CD4-positive, alpha-beta T cell treated with Interleukin-15 for 1 hour (primary cell): ENCODE measurements at regions not wholly inside any gene's neighbourhood (a gene's known extent, or its start where the extent isn't known, plus 50 kb on each side); places are given as distances from the start of the nearest gene placed in this dataset.

Experiments used
- DNase-seq: peaks from one replicate; pipeline ENCODE4 v3.0.0-alpha.2; 2020

DNA sequence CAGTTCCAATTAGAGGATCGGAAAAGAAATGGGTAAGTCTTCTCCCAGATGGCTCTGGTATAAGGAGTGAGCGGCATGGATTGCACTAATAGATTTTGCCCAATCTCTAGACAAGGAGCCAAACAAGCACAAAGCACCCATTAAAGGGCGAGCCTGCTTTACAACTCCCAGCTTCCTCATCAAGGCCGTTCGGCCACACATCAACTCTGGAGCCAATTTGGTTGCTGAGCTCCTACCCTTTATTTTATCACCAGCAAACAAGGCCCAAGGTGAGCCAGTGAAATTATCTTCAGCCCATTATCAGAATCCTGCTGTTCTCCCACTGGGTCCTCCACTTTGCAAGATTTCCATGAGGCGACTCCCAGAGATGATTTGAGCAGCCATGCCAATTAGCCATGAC is 292.2 kb upstream of the NPVF start:
- DNase-seq, result no peak

DNA sequence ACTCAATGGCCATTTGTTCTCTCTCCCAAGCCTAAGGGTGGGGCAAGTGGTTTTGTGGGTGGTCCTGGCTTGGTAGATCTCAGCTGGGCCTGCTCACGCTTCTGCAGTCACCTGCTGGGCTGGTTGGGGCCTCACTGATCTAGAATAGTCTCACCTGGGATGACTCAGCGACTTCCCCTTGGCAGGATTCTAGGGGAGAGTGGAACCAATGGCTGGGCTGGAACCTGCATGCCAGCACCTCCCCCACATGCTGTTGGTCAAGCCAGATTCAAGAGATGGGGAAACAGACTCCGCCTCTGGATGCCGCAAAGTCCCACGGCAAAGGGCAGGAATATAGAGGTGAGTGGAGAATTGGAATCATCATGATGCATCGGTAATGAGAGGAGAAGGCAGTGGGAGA is 292.9 kb upstream of the NPVF start:
- DNase-seq, result no peak

DNA sequence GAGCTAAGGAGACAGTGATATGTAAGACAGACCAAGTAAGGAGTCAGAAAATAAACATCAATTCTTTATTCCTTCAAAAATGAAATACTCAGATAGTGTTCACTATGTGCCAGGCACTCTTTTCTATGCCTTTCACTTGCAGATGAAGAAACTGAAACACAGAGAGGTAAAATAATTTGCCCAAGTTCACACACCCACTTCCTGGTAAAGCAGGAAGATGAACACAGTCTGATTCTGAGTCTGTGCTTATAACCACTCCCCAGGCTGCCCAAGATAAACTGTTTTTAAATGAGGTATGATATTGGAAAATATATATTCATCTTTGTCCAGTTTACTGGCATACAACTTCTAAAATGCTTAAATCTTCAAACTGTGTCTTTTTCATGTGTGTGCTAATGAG is 294.4 kb upstream of the NPVF start:
- DNase-seq, result no peak

DNA sequence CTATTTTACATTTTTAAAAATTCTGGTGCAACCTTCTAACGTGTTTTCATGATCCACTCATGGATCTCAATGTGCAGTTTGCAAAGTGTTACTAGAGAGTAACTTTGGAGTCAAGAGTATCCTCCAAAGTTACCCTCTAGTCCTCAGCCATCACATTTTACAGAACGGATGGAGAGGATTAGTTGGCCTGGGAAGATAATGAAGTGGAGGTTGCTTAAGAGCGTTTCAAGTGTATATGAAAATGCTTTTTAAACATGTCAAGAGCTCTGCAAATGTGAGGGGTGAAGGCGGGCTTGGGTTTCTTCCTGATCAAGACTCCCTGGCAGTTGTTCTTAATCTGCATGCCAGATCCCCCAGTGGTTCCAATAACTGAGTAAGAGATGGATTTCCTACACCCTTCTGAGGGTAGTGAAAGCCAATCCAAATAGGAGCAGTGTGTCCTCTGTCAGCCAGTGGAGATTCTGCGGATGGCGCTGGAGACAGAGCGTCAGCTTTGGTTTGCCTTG is 299.4 kb upstream of the NPVF start:
- DNase-seq, result no peak

DNA sequence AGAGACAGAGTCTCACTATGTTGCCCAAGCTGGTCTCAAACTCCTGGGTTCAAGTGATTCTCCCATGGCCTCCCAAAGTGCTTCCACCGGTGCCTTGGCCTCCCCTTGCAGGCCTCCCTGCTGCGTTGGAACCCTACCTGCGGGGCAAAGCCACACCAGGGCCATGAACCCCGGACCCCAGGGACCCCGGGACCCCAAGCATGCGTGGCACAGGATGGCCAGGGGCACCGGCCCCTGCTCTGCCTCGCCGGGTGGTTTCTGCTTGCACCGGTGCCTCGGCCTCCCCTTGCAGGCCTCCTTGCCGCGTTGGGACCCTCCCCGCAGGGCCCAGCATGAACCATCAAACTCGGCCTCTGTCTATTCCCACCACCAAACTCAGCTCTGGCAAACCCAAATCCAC is 301.0 kb upstream of the NPVF start:
- DNase-seq, result no peak

DNA sequence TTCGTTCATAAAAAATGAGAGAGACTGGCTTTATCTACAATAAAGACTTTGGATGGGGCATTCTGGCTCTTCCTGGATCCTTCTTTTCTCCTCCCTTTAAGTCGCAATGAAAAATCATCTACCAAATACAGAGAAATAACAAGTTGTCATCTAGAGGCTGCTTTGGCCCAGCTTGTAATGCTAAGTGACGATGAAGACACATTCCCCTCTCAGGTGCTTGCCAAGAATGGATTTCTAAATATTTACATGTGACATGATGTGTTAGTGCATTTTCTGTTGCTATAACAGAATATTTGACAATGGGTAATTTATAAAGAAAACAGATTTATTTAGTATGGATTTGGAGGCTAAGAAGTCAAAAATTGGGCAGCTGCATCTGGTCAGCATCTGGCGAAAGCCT is 308.6 kb upstream of the NPVF start:
- DNase-seq, result no peak

DNA sequence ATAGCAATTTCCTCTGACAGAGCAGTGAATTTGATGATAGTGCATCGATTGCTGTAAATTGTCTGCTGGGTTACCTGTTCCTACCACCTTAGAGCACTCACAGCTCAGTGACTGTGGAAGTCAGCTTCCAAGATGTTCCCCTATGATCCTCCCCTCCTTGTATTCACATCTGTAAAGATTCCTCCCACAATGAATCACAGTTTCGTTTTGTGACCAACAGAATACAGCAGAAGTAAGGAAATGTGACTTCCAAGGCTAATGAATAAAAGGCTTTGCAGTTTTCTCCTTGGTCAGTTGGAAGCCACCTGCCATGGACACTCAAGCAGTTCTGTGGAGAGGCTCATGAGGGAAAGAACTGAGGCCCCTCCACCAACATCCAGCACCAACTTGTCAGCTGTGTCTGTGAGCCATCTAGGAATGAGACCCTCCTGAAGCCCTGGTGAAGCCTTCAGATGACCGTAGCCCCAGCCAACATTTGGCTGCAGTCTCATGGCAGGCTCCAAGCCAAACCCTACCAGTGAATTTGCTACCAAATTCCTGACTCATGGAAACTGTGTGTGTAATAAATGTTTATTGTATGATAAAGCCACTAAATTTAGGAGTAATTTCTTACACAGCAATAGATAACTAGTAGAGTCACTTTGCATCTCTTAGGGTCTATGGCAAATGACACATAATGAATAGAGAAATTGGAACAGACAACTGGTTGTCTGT is 309.5 kb upstream of the NPVF start:
- no peak for DNase-seq

DNA sequence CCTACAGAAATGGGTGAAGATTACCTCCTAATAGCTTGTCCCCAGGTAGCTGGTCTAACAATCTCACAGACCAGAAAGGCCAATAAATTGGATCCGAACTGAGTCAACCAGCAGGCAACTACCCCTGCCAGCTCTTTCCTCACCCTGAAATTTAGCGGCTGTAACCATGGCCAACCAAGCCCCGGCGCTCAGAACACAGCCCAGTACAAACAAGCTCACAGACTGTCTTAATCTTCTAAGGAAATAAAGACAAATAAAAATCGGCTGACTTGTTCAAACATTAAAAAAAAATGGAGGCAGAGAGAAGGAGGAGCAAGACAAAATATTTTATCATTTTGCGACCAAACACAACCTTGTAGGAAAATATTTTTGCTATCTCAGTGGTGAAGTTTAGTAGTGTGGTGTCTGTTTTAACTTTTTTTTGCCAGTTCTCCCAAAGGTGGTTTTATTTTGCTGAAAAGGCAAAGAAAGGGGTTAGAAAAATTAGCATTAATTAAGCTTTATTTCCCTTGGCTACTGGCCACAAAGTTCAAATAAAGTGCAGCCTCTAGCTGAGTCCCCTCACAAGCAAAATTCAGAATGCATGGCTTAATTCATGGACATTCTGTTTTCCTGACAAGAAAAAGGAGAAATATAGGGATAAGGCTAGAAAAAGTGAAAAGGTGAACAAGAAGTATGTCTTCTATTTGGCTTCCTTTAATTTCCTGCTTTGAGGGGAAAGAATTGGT is 313.0 kb upstream of the NPVF start:
- no peak for DNase-seq

DNA sequence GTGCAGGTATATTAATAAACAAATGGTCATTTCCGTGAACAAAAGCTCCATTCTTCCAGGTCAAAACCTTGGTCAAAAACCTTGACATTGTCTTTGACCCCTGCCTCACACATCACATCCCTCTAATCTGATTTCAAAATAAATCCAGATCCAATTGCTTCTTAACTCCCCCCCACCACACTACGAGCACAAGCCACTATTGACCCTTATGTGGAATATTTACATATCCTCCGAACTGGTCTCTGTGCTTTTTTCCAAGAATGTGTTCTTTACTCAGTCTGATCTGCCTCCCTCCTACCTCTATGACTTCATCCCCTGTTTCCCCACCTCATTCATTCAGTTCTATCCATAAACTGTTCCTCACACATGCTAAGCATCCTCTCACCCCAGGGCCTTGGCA is 313.6 kb upstream of the NPVF start:
- no peak for DNase-seq

DNA sequence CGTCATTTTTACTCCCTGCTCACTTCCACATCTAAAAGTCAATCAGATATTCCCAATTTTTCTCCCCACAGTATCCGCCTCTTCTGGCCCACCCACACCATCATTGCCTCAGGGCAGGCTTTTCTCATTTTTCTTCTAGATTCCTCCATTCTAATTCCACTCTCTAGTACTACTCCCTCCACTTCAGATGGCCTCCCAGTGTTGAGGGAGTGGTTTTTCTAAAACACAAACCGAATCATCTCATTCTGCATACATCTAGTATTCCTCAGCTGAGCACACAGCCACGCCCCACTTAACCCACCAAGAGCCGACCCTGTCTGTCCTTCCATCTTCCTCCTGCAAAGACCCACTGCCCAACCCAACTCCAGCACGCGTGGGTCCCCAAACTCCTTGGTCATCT is 314.9 kb upstream of the NPVF start:
- no peak for DNase-seq

DNA sequence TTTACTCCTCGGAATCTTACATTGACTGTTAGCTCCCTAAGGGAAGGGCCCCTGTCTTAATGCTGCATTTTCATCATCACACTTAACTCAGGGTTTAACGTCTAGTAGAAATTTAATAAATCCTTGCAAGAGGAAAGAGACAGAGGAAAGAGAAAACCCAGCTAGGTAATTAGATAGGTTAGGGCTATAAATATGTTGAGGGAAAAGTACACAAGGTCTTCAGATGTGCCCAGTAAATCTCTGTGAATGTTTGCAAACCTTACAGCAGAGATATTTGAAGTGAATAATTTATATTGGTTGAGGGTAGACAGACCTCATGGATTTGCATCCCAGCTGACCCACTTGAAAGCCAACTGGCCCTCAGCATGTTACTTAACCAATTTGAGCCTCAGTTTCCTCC is 315.5 kb upstream of the NPVF start:
- no peak for DNase-seq

DNA sequence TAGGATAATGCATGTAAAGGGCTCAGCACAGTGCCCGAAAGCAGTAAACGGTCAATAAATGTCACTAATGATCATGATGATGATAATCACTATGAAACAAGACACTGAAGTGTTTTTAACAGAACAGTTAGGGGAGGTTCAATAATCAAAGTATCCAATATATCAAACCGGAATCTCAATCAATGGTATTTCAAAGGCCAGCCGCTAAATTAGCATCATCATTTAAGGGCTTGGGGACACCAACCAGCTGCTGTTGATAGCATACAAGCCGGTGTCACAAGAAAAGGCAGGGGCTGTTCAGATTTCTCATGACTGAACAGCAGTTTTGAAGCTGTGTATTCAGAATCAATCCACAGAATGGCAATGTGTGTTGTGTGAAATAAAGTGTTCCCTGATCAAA is 316.0 kb upstream of the NPVF start:
- no peak for DNase-seq

DNA sequence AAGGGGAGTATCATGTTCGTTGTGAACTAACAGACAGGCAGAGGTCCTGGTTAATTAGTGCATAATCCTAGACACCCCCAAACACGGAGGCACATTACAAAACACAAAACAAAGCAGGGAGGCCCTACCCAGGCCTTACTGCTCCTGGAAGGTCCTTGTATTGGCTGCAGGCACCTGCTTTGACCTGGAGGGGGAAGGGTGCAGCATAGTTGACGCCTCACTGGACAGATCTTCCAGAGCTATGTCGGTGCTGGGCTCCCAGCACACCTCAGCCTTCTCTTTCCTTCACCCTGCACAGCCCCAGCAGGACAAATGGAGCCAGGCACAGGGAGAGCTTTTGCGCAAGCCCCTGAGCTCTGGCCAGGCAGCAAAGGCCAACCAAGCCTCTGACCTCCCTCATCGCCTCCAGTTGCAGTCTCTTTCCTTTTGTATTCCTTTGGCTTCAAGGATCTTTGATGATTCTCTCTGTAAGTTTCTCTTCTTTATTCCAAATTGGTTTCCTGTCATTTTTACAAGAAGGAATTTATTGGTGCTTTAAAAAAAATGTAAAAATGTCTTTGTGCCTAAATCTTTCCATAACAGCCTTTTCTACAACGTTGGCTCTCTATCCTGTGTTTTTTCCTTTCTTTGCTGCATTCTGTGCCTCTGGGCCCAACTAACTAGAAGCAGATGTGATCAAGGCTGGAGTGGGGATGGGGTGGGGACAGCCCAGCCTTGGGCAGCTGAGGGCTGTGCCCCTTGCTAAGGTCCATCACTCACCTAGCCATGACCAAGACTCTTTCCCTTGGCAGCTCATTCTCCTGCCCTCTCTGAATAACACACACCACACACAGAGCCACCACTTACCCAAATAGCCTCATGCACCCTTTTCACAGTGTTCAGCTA is 317.1 kb upstream of the NPVF start:
- DNase-seq, result no peak

DNA sequence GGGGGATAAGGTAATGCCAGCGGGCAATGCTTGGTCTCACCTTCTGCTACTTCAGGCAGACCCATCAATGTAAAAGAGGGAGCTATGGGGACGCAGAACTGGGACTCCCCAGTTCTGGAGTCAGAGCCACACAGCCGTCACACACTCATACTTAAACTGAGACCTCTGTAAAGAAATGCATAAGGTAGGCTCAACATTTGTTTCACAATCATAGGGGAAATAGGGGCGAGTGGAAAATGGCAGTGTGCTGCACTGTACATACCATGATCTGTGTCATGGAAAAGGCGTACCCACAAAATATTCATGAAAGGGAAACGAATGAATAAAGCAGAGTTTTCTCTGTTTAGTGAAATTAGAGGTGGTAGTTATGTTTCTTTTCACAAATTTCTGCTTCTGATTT is 318.0 kb upstream of the NPVF start:
- DNase-seq, result no peak

DNA sequence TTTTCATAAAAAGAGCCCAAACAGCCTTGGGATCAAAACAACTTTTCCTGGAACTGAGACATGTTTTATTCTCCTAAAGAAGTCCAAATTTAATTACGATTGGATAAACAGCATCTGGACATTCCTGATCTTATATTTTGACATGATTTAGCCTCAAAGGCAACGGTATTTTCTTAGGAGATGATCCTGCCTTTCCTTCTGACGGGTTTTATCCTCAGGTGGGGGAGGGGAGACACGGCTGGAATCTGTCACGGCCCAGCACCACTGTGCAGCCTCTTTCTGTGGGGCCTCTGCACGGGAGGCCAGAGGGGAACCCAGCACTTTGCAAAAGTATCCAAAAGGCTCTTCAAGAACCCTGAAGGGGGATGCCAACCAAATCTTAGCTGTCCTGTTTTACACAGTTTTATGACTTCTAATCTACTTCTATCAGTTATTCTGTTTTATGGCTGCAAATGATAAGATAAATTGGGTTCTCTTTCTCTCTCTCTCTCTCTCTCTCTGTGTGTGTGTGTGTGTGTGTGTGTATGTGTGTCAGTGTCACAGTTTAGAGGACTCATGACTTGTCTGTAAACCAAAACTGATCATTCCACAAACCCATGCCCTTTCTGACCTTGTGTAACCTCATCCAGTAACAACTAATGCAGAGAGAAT is 321.1 kb upstream of the NPVF start:
- DNase-seq, result no peak

DNA sequence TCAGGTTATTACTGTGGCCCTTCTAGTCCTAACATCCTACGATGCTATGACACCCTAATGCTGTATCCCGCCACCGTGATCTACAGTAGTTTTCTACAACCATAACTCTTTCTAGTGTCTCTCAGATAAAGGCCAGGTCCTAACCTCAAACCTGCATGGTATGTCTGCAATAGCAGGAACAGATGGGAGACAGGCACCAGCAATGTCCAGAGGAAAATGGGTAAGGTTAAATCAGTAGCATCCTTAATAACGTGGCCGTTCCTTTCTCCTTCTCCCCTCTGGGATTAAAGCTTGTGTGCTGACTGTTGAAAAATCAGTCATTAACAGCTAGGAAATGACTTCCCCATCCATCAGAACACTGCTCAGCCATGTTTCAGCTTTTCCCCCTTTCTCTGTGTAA is 321.9 kb upstream of the NPVF start:
- DNase-seq, result no peak

DNA sequence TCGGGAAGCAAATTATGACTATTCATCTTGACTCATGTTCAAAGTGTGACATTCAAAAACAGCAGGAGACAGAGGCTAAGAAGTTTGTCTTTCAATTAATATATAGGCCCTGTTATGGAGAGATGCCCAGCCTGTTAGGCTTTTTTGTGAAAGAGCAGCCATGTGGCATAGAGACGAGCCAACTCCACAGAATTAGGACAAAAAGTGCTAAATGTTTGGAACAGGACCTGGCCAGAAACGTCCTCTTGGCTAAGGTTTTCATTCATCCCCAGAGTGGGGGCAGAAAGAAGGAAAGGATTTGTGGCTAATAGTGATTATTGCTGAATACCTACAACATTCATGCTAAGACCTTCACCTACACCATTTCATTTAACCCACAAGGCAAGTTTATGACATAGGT is 324.7 kb upstream of the NPVF start:
- DNase-seq, result no peak

DNA sequence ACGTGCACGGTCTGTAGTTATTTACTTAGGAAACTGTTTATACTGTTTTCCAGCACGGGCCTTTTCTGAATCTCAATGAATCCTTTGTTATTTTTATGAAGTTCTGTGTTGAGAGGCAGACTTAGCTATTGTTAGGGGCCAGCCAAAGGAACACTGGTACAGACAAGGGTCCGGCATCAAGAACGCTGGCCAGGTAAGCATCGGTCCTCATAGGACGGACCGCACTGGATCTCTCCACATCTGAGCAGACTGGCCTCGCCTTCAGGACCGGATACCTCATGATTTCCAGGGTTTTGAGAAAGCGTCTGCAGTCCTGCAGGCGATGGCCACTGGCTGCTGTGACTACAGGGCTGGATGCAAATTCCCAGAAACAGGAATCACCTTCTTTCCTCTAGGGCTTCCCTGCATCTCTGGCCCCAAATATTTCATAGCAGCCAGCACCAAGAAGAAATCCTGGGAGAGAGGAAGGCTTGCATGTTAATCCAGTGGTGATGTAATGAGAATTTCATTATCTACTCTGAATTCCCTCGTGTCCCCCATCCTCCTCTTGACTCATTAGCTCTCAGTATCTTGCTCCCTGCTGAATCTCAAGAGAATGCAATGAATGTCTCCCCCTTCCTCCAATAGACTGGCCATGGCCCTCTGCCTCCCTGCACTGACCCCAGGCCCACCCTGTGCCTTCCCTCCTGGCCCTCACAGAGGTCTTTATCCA is 325.4 kb upstream of the NPVF start:
- no peak for DNase-seq

DNA sequence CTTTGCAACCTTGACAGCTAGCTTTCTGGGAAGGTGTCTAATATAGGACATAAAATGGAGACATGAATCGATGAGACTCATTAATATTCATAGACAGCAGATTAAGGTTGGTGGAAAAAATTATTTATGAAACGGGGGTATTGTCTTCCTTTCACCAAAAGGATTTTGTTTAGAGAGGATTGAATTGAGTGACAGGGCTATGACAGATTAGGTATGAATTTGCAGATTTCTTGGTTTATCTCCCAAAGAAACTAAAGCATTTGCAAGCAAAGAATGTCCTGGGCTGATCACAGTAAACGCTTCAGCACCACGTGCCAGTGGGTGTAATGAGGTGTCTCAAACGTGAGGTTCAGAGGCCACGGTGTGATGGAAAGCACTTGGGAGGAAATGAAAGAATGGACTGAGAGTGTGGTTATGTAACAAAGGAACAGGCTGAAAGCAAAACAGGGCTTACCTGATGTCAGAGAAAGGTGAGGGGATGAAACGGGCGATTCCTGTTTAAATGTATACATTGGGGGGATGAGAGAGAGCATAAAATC is 329.2 kb upstream of the NPVF start:
- DNase-seq, result no peak

DNA sequence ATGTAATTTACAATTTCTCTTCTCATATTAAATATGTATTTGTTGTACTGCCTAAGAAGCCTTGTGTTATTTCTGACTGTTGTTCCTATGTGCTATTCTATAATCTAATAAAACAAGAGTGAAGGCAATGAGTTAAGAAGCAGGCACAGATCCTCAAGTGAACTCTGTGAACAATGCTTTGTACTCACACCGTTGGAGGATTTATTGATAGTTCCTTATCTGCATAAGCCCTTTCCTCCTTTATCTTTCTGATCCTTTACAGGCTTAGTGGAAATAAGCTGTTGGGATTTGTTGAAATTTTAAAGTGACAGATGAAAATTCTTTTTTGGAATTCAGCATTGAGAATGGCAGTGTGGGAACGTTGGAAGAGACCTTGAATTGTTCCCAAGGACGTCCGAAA is 329.6 kb upstream of the NPVF start:
- DNase-seq, result no peak

DNA sequence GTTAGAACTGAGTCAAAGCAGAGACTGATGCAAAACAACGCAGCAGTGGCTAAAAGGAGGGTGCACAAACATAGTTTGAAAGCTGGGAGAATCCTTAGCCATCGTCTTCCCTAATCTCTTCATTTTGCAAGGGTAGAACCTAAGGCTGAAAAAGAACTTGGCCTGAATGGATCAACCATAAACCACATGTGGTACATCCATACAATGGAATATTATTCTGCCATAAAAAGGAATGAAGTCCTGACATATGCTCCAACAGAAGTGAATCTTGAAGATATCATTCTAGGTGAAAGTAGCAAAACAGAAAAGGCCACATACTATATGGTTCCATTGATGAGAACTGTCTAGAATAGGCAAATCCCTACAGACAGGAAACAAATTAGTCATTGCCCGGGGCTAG is 330.3 kb upstream of the NPVF start:
- no peak for DNase-seq
